ENCODE measurements at regions not wholly inside any gene's neighbourhood (a gene's known extent, or its start where the extent isn't known, plus 50 kb on each side); places are given as distances from the start of the nearest gene placed in this dataset.
A peak's percentile ranks its signal among the peaks of the same experiment; 100 is the strongest.

GRCh38 chr1:217095050-217095622, 371.9 kb upstream of the ESRRG start:
- DNase-seq (ENCODE audit: low spot score) (no peak), ATAC-seq (no peak)

GRCh38 chr1:217091561-217091960, 368.3 kb upstream of the ESRRG start:
- ATAC-seq (no peak), DNase-seq (ENCODE audit: low spot score) (no peak)

- no peak for ATAC-seq
- no peak for DNase-seq (ENCODE audit: low spot score)
These were observed 367.1 kb upstream of the ESRRG start for GRCh38 chr1:217090060-217090911.

GRCh38 chr1:217089361-217090014, 366.3 kb upstream of the ESRRG start:
- peak; percentile 45 for DNase-seq (ENCODE audit: low spot score)

GRCh38 chr1:217088521-217089284, 365.5 kb upstream of the ESRRG start:
- DNase-seq (ENCODE audit: low spot score) (no peak), ATAC-seq (no peak)

More at GRCh38 chr1:217089361-217090014, 366.3 kb upstream of the ESRRG start:
- ATAC-seq, result peak; percentile 75

GRCh38 chr1:217088011-217088410, 364.8 kb upstream of the ESRRG start:
- DNase-seq (ENCODE audit: low spot score) (no peak), ATAC-seq (no peak)

- DNase-seq (ENCODE audit: low spot score) (no peak), ATAC-seq (no peak)
These were observed 356.4 kb upstream of the ESRRG start for GRCh38 chr1:217079584-217079983.

- DNase-seq (ENCODE audit: low spot score) (no peak), ATAC-seq (no peak)
These were observed 355.7 kb upstream of the ESRRG start for GRCh38 chr1:217078959-217079358.

- ATAC-seq (peak; percentile 78), DNase-seq (ENCODE audit: low spot score) (peak; percentile 46)
These were observed 355.0 kb upstream of the ESRRG start for GRCh38 chr1:217078078-217078690.

- no peak for DNase-seq (ENCODE audit: low spot score)
- no peak for ATAC-seq
These were observed 354.2 kb upstream of the ESRRG start for GRCh38 chr1:217077426-217077825.

GRCh38 chr1:217076902-217077301, 353.7 kb upstream of the ESRRG start:
- no peak for ATAC-seq
- DNase-seq (ENCODE audit: low spot score), result no peak

GRCh38 chr1:217072926-217073325, 349.7 kb upstream of the ESRRG start:
- ATAC-seq (no peak), DNase-seq (ENCODE audit: low spot score) (no peak)

GRCh38 chr1:217067642-217068041, 344.4 kb upstream of the ESRRG start:
- no peak for ATAC-seq
- DNase-seq (ENCODE audit: low spot score), result no peak

- ATAC-seq (no peak), DNase-seq (ENCODE audit: low spot score) (no peak)
These were observed 343.6 kb upstream of the ESRRG start for GRCh38 chr1:217066794-217067193.

GRCh38 chr1:217063172-217063908, 340.1 kb upstream of the ESRRG start:
- ATAC-seq (no peak), DNase-seq (ENCODE audit: low spot score) (no peak)

- ATAC-seq, result no peak
These were observed 339.4 kb upstream of the ESRRG start for GRCh38 chr1:217062586-217062985.

GRCh38 chr1:217059401-217059800, 336.2 kb upstream of the ESRRG start:
- DNase-seq (ENCODE audit: low spot score), result no peak

More at GRCh38 chr1:217062586-217062985, 339.4 kb upstream of the ESRRG start:
- no peak for DNase-seq (ENCODE audit: low spot score)

GRCh38 chr1:217053676-217054075, 330.4 kb upstream of the ESRRG start:
- DNase-seq (ENCODE audit: low spot score), result no peak
- ATAC-seq, result no peak

More at GRCh38 chr1:217059401-217059800, 336.2 kb upstream of the ESRRG start:
- no peak for ATAC-seq

- DNase-seq (ENCODE audit: low spot score) (no peak), ATAC-seq (no peak)
These were observed 329.4 kb upstream of the ESRRG start for GRCh38 chr1:217052626-217053025.

GRCh38 chr1:217052196-217052595, 329.0 kb upstream of the ESRRG start:
- no peak for ATAC-seq
- no peak for DNase-seq (ENCODE audit: low spot score)
